Ovary (tissue), 7 donors: ENCODE measurements at regions not wholly inside any gene's neighbourhood (a gene's known extent, or its start where the extent isn't known, plus 50 kb on each side); places are given as distances from the start of the nearest gene placed in this dataset.

Experiments
- DNase-seq, 5 donors: peaks; one replicate each; pipeline ENCODE4 v3.0.0-alpha.2; 2019 to 2020
- H3K27ac ChIP-seq, 2 donors: fragments of 200-600 bp; one replicate each; pipeline versions ENCODE4 v1.5.1 to v1.8.0; 2019 to 2022
- H3K27me3 ChIP-seq: fragments of 200-600 bp; one replicate; pipeline ENCODE4 v1.8.0; 2022
- H3K36me3 ChIP-seq: fragments of 200-600 bp; sonication (generic); one replicate; pipeline ENCODE4 v1.5.1; 2019
- H3K4me1 ChIP-seq: one replicate; pipeline ENCODE4 v1.8.1; 2013; ENCODE audit warnings: mild to moderate bottlenecking, moderate library complexity; ENCODE audit not compliant: insufficient read depth
- H3K4me3 ChIP-seq: fragments of 200-600 bp; sonication (generic); one replicate; pipeline ENCODE4 v1.5.1; 2017
- H3K9me3 ChIP-seq, 2 donors: fragments of 200-600 bp in 1 of 2; sonication (generic) in 1 of 2; one replicate each; pipeline versions ENCODE4 v1.5.1 to v1.8.1; 2013 to 2019; ENCODE audit warnings: mild to moderate bottlenecking in 1 of 2, moderate library complexity in 1 of 2
- EP300 ChIP-seq: sonication (generic); formaldehyde crosslinking; IDR thresholded peaks from one replicate; pipeline ENCODE4 v1.6.1; 2017; ENCODE audit warnings: antibody characterized with exemption
- POLR2A ChIP-seq: fragments of 450-650 bp; IDR thresholded peaks from one replicate; pipeline ENCODE4 v1.6.1; 2017; ENCODE audit warnings: antibody characterized with exemption, mild to moderate bottlenecking, moderate library complexity
- WGBS, 3 donors: extraction: QIAGEN DNeasy Blood & Tissue Kit in 1 of 3; methylation state at CpG; one replicate each; pipeline versions ENCODE4 v1.1.5 to v1.1.7; 2013 to 2017; 5-methylcytosine and 5-hydroxymethylcytosine counted together
- intact Hi-C, 4 donors: fragments of 100-400 bp; cut with DNase I; formaldehyde crosslinking; loops; one replicate each; pipeline versions ENCODE4 v1.11.0 to v1.15.1; 2022 to 2023
- TF ChIP-seq, protein P1 (sequence below), 3 donors: fragments of 450-650 bp in 2 of 3; fragments of 200-600 bp in 1 of 3; IDR thresholded peaks; one replicate each; pipeline versions ENCODE4 v1.5.1 to v1.8.0; 2016 to 2022; ENCODE audit warnings: antibody characterized with exemption in 3 of 3, mild to moderate bottlenecking in 1 of 3
- donor health status: DM: no; HTN: no; CAD: no; lungs with moderate emphysema.
- donor health status: DM: no; HTN: no; CAD: no.
- donor health status: Bipolar disorder and iron deficiency.
- donor health status: DM: no; HTN: no; CAD: no.
- donor health status: DM: yes; HTN: yes; CAD: no.

- no peaks in the 10 kb centered on the region for H3K36me3 ChIP-seq
- peak overlapping the region in 1 of 2 donors; percentile 51 for H3K27ac ChIP-seq
- peaks cover 6% of the 10 kb centered on the region for H3K4me1 ChIP-seq
- peak overlapping the region; percentile 19 for H3K4me3 ChIP-seq
- no peaks in the 10 kb centered on the region for H3K27me3 ChIP-seq
- no peak for DNase-seq
- 59 to 71% (median 61%) methylated on average over 8 of the region's 8 CpGs for WGBS, 3 donors
- intact Hi-C loops: no loop called here
- TF ChIP-seq POLR2A (no peak), EP300 (no peak)
- TF ChIP-seq, protein P1, sequence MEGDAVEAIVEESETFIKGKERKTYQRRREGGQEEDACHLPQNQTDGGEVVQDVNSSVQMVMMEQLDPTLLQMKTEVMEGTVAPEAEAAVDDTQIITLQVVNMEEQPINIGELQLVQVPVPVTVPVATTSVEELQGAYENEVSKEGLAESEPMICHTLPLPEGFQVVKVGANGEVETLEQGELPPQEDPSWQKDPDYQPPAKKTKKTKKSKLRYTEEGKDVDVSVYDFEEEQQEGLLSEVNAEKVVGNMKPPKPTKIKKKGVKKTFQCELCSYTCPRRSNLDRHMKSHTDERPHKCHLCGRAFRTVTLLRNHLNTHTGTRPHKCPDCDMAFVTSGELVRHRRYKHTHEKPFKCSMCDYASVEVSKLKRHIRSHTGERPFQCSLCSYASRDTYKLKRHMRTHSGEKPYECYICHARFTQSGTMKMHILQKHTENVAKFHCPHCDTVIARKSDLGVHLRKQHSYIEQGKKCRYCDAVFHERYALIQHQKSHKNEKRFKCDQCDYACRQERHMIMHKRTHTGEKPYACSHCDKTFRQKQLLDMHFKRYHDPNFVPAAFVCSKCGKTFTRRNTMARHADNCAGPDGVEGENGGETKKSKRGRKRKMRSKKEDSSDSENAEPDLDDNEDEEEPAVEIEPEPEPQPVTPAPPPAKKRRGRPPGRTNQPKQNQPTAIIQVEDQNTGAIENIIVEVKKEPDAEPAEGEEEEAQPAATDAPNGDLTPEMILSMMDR (IDR thresholded peaks at IDR 0.05): no peak
- H3K9me3 ChIP-seq: no peaks in the 10 kb centered on the region
Observed at GRCh38 chr6:56692523-56693245, 50.0 kb upstream of the DST start.
